NCI-H1694 (cell line): ENCODE measurements at regions not wholly inside any gene's neighbourhood (a gene's known extent, or its start where the extent isn't known, plus 50 kb on each side); places are given as distances from the start of the nearest gene placed in this dataset.

Experiments
- DNase-seq: peaks from one replicate; lab custom pipeline; 2025; lab: John Stamatoyannopoulos, UW

DNA sequence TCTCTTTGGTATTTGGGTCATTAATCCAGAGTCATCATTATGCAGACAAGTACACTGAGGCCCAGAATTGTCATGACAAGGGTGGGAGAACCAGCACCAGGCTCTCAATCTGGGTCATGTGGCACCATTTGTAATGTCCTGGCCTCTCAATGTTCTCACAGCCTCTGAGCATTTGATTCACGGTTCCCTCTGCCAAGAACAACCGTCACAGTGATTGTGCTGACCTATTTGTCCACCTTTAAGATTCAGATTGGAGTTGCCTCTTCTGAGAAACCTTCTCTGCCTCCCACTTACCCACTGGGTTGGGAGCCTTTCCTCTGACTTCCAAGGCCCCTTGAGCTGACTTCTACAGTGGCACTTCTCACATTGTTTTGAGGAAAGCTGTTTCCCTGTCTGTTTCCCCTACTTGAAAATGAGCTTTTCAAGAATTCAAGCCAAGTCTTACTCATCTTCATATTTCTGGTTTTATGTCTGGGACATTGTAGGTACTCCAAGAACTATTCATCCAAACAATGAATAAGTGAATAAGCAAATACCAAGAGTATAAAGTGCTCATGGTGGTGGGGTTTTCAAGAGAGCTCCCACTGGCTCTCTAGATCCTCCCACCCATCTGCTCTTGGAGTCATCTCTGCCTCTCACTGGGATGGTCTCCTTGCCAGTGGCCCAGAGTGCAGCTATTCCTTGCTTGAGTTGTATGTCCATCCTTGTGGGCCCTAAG is 126.4 kb upstream of the E2F8 start:
- no peak for DNase-seq

GRCh38 chr11:19365743-19366410 is 125.1 kb upstream of the E2F8 start:
- DNase-seq, result no peak

- no peak for DNase-seq
Measured at GRCh38 chr11:19359221-19360000, 118.7 kb upstream of the E2F8 start.

DNA sequence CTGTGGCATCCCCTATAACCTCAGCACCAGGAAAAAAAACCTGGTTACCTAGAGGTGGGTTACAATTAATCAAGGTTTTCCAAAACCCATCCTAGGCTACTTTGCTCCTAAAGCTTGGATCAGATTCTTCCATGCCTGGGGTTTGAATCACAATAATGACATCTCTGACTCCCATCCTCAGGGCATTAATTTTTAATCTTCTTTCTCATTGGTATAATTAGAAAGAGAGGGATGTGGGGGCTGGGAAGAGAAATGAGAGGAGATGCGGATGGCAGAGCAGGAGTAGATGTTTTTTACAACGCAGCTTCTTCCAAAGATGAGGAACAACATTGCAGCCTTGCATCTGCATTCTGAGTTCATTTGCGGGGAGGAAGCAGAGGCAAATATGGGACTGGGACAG is 117.2 kb upstream of the E2F8 start:
- no peak for DNase-seq

- DNase-seq, result no peak
Measured at GRCh38 chr11:19355601-19356000, 114.9 kb upstream of the E2F8 start.

- no peak for DNase-seq
Measured at GRCh38 chr11:19353287-19353850, 112.6 kb upstream of the E2F8 start.

GRCh38 chr11:19352771-19353160 is 112.0 kb upstream of the E2F8 start:
- peak; percentile 46 for DNase-seq

DNA sequence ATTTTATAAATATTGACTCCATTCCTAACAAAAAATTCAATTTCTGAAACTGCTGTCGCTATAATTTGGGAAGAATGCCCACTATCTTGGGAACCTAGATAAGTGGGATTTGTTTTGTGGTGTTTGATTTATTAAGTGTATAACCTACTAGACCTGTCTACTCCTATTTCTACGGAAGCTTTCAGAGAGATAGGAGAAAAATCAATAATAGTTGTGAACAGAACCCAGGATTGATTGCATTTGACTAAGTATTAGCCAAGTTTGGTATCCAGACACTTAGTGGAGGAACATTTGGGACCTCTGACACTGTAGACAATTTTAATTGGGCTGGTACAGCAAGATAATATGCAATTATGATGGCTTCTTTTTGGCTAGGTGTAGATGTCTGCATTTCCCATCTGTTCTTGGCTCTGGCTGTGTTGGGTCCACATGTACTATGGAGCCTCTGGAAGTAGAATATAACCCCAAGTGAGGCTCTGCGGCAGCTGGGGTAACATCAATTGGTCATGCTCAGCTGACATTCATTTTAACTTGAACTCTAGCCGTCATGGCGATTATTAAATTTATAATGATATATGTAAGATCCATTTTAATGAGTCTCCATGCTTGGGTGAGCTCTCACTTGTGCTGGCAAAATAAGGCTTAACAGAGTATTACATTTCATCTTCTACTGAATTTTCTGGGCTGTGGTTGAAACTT is 111.5 kb upstream of the E2F8 start:
- peak; percentile 81 for DNase-seq

- DNase-seq, result no peak
Measured at GRCh38 chr11:19351426-19351825, 110.7 kb upstream of the E2F8 start.

DNA sequence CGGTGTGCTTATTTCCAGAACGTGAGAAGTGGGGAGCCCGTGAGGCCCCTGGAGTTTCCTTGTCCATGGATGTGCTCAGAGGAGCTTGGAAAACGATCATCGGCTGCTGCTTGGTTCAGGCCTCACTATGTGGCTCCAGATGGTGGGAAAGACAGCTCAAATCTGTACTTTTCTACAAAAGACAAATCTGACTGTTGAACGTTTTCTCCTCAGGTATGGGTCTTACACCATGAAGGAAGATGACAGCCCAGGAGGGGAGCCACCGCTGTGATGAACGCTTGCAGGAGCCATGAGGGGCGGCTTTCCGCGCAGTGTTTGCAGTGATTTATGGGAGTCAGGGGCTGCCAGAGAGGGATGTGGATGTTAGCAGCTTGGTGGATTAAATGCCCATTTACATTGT is 109.4 kb upstream of the E2F8 start:
- no peak for DNase-seq

DNA sequence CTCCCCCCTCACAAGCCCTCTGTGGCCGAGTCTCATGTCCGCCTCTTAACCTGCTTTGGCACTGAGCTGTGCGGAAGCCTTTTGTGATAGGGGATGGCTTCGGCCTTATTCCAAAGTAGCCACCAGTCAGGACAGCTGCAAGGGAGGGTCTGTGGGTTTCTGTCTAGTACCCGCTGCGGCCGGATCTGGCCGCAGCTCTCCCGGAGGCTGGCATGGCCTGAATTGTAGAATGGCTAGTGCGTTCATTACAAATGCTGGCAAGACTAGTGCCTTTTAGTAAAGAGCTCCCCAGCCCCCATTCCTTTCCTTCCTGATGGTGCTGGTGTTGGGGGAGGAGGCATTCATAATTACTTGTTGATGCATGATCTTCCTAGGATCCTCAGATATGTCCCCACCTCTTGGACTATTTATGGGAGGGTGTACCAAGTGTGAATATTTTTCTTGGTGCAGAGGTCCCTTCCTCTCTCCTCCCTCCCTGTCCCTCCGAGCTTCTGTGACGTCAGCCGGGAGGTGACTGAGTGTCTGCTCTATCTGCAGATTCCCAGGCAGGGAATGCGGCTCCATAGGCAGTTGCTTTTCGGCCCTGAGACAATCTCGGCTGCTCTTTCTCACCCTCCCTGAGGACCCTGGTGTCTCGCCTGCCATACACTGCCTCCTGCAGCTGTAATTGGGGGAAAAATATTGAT is 108.7 kb upstream of the E2F8 start:
- no peak for DNase-seq

DNA sequence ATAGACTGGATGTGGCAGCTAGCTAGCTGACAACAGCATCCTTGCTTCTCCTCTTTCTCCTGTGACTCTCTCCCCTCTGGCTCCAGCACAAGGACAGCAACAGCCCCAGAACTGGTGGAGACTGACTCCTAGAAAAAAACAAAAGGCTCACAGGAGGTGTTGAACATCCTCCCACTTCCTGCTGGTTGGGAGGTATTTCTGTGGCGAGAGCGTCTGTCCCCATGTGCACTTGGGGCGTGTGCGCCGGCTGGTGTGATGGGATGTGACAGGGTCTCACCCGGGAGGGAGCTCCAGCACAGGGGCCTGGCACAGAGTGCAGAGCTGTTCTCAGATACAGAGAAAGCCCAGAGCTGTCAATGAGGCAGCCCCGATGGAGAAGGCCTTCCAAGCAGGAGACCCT is 107.2 kb upstream of the E2F8 start:
- no peak for DNase-seq

- no peak for DNase-seq
Measured at GRCh38 chr11:19345848-19346681, 105.3 kb upstream of the E2F8 start.

DNA sequence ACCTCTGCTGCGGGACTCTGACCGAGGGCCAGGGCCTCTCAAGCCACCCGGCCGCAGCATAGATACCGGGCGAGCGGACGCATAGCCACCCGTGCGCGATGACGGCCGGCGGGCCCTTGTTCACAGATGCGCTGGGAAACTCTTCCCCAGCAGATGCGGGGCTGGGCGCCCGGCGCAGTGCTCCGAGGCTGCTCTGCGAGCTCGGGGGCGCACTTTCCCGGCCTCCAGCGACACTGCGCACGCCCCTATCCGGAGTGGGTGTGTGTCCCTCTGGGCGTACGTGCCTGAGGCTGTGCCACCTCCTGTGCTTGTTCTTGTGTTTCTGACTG is 104.7 kb upstream of the E2F8 start:
- DNase-seq, result no peak

GRCh38 chr11:19344661-19345518 is 104.1 kb upstream of the E2F8 start:
- no peak for DNase-seq

- DNase-seq, result no peak
Measured at GRCh38 chr11:19342036-19342435, 101.3 kb upstream of the E2F8 start.

DNA sequence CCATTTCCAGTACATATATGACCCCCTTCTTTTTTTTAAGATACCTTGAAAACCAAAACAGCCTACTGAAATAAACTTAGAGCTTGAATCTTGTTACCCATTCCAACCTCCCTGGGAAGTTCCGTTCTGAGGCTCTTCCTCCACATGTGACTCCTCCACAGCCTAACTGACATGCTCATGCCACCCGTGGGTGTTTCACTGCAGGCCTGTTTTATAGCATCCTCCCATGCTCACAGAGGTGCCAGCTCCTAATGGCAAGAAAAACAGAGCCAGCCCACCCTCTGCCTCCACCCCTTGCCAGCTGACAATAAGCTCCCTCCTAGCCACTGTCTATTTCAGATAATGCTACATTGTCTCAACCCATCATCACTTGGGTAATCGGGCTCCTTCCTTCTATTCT is 97.6 kb upstream of the E2F8 start:
- no peak for DNase-seq

DNA sequence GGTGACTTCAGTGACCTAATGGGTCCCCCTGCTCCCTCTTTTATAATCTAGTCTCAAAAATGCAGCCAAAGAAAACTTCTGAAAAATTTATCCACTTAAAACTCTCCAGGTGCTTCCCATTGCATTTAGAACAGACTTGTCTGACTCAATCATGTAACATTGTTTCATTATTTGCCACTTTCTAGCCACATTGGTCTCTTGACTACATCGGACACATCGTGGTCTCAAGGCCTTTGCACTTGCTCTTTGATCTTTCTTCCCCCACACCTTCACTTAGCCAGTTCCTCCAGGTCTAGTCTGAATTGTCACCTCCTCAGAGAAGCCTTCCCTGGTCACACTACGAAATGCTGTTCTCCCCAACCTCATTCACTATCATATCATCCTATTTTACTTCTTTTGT is 97.0 kb upstream of the E2F8 start:
- DNase-seq, result no peak

- no peak for DNase-seq
Measured at GRCh38 chr11:19336331-19336730, 95.6 kb upstream of the E2F8 start.

DNA sequence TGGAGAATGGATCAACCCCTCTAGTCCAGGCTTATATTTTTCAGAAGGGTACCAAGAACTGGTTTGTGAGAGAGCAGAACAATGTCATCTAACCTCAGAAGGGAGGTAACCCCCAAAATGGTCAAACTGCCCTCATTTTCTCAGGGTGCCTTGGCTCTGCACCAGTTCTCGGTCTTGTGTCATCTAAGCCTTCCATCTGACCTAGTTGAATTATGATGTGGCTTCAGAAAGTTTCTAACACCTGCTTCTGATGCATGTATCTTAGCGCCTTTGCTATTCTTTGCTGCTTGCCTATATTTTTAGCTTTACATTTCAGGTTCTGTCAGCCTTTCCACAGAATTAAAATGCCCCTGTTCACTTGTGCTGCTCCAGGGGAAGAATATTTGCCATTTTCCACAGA is 91.7 kb upstream of the E2F8 start:
- no peak for DNase-seq
